ENCODE measurements at regions not wholly inside any gene's neighbourhood (a gene's known extent, or its start where the extent isn't known, plus 50 kb on each side); places are given as distances from the start of the nearest gene placed in this dataset.
"Not testable (repeated sequence)": the region's sequence is repeated elsewhere in the genome, so short reads cannot be mapped to it uniquely, and the experiment has no call there.

DNA sequence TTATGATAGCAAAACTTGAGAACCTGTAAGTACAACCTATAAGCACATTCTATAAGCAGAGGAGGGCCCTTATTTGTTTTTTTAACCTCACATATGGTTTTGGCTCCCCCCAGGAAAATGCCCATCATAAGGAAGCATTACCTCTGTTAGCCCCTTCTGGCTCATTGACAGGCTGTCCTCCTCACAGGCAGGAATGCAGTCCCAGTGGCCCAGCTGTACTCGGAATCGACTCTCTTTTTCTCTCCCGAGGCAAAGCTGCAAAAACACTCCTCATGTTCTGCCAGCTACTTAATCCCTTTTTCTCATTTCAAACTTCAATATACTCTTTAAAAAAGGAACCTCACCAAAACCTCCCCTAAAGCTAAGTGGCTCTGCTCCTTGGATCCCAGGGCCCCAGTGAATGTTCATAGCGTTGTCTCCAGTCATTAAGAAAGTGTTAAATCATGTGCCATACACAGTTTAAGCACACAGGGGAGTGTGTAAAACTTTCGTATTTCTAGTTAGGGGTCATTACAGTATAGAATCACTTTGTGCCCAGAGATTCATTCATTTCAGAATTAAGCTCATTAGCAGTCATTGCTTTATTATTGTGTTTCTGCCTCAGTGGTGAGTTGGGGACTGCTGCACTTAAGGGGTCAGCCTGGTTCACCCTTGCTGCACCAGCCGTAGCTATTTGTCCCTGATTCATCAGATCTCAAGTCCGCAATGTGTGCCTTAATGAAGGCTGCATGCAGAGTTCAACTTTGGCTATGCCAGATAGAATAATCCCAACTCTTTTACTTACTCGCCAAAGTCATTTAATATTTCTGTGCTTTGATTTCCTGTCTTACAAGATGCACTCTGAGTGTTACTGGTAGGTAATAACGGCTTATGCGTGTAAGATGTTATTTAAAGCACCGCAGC, 57.6 kb downstream of the JRKL start:
- DNase-seq, result no peak

- no peak for DNase-seq
These were observed 58.4 kb downstream of the JRKL start for GRCh38 chr11:96448225-96448624.

DNA sequence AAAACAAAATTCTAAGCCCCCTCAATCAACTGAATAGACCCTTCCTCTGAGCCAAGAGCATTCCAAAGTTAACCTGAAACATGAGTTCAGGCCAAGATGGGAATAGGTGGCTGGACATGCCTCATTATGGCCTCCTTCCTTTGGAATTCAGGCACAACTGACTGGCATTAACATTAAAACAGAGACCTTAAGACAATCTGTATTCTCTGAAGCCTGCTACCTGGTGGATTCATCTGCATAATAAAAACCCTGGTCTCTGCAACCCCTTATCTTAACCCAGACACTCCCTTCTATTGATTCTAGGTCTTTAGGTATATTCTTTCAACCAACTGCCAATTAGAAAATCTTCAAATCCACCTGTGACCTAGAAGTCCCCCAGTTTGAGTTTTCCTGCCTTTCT, 66.3 kb downstream of the JRKL start:
- DNase-seq, result no peak

DNA sequence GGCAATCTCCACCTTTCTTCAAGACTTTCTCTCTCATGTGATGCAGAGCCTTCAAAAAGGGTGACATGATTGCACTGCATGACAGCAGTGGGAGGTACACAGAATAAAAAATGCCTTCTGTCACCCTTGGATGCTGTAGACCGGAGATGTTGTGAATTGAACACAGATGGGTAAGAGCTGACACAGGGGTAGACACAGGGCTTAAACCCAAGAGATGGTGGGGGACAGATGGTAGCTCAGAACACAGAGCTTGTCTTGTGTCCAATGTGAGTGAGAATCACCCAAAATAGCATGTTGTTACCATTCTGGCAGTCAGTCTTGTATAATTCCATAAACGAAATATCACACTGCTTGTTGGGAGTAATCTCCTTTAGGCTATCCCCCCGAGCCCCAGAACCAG, 69.9 kb downstream of the JRKL start:
- DNase-seq, result no peak

GRCh38 chr11:96461871-96462270, 72.1 kb downstream of the JRKL start:
- DNase-seq, result no peak

- peak; percentile 60 for DNase-seq
These were observed 75.0 kb downstream of the JRKL start for GRCh38 chr11:96464700-96465307.

GRCh38 chr11:96465512-96465911, 75.7 kb downstream of the JRKL start:
- no peak for DNase-seq

GRCh38 chr11:96466607-96467006, 76.8 kb downstream of the JRKL start:
- DNase-seq, result no peak

- no peak for DNase-seq
These were observed 80.0 kb downstream of the JRKL start for GRCh38 chr11:96469776-96470175.

DNA sequence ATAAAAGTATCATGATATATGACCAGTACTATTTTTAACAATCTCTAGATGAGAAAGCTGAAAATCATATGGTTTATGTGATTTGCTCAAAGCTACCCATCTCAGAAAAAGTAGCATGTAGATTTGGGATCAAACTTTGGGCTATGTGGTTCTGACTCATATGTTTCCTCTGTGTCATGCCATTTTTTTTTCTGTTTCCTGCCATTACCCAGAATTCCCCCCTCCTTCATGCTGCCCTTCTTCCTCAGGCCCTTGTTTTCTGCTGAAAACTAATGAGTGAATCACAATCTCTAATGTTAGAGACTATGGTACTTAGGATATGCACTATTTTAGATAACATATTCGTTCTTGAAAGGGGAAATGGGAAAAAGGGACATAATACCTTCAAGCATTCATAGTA, 80.7 kb downstream of the JRKL start:
- no peak for DNase-seq

GRCh38 chr11:96472085-96472484, 82.3 kb downstream of the JRKL start:
- no peak for DNase-seq

GRCh38 chr11:96474263-96474662, 84.5 kb downstream of the JRKL start:
- DNase-seq, result no peak

DNA sequence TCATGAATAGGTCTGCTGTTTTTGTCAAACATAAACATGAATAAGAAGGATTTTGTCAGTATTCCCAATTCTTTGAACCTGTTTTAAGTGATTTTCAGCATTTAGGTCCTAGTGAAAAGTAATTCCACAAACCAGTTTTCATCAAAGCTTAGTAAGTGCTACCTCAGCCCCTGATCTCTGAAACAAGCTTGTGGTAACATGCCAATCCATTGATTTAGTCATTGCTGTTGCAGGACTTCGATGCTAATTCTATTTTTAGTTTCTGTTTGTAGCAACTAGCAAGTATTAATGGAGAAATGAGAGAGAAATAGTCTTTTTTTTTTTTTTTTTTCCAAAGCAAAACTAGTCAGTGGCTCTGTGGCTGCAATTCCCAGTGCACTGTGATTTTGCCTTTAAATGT, 91.4 kb downstream of the JRKL start:
- no peak for DNase-seq

GRCh38 chr11:96481771-96482170, 92.0 kb downstream of the JRKL start:
- no peak for DNase-seq

- no peak for DNase-seq
These were observed 92.4 kb downstream of the JRKL start for GRCh38 chr11:96482193-96482592.

GRCh38 chr11:96483374-96483955, 93.7 kb downstream of the JRKL start:
- DNase-seq, result no peak

GRCh38 chr11:96484361-96484760, 94.5 kb downstream of the JRKL start:
- DNase-seq, result no peak

DNA sequence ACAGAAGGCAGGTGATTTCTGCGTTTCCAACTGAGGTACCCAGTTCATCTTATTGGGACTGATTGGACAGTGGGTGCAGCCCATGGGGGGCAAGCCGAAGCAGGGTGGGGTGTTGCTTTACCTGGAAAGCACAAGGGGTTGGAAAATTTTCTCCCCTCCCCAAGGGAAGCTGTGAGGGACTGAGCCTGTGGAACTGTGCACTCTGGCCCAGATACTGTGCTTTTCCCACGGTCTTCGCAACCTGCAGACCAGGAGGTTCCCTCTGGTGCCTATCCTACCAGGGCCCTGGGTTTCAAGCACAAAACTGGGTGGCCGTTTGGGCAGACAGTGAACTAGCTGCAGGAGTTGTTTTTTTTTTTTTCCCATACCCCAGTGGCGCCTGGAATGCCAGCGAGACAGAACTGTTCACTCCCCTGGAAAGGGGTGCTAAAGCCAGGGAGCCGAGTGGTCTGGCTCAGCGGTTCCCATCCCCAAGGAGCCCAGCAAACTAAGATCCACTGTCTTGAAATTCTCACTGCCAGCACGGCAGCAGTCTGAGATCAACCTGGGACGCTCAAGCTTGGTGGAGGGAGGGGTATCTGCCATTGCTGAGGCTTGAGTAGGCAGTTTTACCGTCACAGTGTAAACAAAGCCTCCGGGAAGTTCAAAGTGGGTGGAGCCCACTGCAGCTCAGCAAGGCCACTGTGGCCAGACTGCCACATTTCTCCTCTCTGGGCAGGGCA, 97.2 kb downstream of the JRKL start:
- no peak for DNase-seq

DNA sequence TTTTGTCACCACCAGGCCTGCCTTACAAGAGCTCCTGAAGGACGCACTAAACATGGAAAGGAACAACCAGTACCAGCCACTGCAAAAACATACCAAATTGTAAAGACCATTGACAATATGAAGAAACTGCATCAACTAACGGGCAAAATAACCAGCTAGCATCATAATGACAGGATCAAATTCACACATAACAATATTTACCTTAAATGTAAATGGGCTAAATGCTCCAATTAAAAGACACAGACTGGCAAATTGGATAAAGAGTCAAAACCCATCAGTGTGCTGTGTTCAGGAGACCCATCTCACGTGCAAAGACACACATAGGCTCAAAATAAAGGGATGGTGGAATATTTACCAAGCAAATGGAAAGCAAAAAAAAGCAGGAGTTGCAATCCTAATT, 99.1 kb downstream of the JRKL start:
- DNase-seq, result not testable (repeated sequence)

GRCh38 chr11:96500440-96500839, 110.6 kb downstream of the JRKL start:
- DNase-seq, result no peak

DNA sequence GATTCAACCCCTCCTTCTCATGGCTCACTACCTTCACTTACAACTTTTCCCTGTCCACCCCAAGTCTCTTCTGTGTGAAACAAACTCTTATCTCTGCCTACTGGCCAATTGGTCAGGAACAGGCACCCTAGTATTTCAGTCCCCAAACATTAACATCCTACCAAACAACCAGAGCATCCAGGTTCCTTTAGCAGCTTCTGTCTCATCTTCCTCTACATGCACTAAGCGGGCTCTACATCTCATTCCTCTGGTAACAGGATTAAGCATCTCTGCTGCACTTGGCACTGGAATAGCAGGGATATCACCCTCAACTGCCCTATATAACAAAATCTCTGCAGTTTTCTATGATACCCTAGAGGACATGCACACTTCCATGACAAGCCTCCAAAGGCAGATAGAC, 116.2 kb downstream of the JRKL start:
- DNase-seq, result no peak

GRCh38 chr11:96506953-96507354, 117.1 kb downstream of the JRKL start:
- DNase-seq, result no peak

DNA sequence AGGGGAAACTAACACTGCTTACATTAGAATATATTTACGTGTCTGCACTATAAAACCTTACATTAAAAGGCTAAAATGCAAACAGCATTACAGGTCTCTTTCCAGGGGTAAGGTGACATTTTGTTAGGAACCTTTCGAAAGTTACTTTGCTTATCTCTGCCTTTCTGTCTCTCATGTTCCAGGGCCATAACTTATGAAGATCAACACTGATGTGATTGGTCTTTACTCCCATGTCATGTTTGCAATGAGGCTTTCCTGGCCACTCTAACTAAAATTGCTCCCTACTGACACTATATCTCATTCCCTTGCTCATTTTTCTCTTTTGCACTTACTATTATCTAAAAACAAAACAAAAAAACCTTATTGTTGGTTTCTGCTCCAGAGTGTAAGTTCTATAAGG, 119.0 kb downstream of the JRKL start:
- DNase-seq, result no peak

- no peak for DNase-seq
These were observed 131.1 kb downstream of the JRKL start for GRCh38 chr11:96520939-96521338.

All from CD4-positive, alpha-beta T cell treated with Interleukin-4 for 4 hours (primary cell).